Uterus (tissue), 2 donors: ENCODE measurements at regions not wholly inside any gene's neighbourhood (a gene's known extent, or its start where the extent isn't known, plus 50 kb on each side); places are given as distances from the start of the nearest gene placed in this dataset.

ENCODE experiments used
- CTCF ChIP-seq, 4 experiments: fragments of 200-600 bp in 2 of 4; fragments of 450-650 bp in 2 of 4; sonication (generic) in 2 of 4; IDR thresholded peaks; one replicate each; pipeline ENCODE4 v1.5.1; 2016 to 2019; ENCODE audit warnings: antibody characterized with exemption in 4 of 4, mild to moderate bottlenecking in 2 of 4, moderate library complexity in 1 of 4
- POLR2A ChIP-seq, 2 donors: fragments of 450-650 bp; IDR thresholded peaks; one replicate each; pipeline ENCODE4 v1.6.1; 2016; ENCODE audit warnings: antibody characterized with exemption in 2 of 2, mild to moderate bottlenecking in 1 of 2, moderate library complexity in 1 of 2

GRCh38 chr7:94834359-94834758 lies 73.0 kb upstream of the PPP1R9A start:
- TF ChIP-seq CTCF (IDR thresholded peaks at IDR 0.05) = no peak
- TF ChIP-seq POLR2A (IDR thresholded peaks at IDR 0.05) = no peak
